MM.1S (cell line): ENCODE measurements at regions not wholly inside any gene's neighbourhood (a gene's known extent, or its start where the extent isn't known, plus 50 kb on each side); places are given as distances from the start of the nearest gene placed in this dataset.
"Not testable (repeated sequence)": the region's sequence is repeated elsewhere in the genome, so short reads cannot be mapped to it uniquely, and the experiment has no call there.

ENCODE experiments used
- DNase-seq: peaks from one replicate; pipeline ENCODE4 v3.0.0-alpha.2; 2015
- H2AFZ ChIP-seq: fragments of 300-600 bp; sonication (generic); 2 replicates; pipeline ENCODE4 v1.6.0; 2016; ENCODE audit warnings: antibody characterized with exemption, low read length
- H3F3A ChIP-seq: fragments of 300-600 bp; sonication (generic); 2 replicates; pipeline ENCODE4 v1.6.1; 2016; ENCODE audit warnings: mild to moderate bottlenecking, antibody characterized with exemption, low read length, moderate library complexity, mixed read lengths; ENCODE audit not compliant: insufficient read depth
- H3K27ac ChIP-seq: fragments of 300-600 bp; sonication (generic); 2 replicates; pipeline ENCODE4 v1.5.1; 2016; ENCODE audit warnings: mild to moderate bottlenecking, low read length
- H3K27me3 ChIP-seq: fragments of 300-600 bp; sonication (generic); replicated peaks from 2 replicates; pipeline ENCODE4 v1.6.0; 2016; ENCODE audit warnings: low read length; ENCODE audit not compliant: insufficient read depth
- H3K36me3 ChIP-seq: fragments of 300-600 bp; sonication (generic); replicated peaks from 2 replicates; pipeline ENCODE4 v1.6.1; 2016; ENCODE audit warnings: mild to moderate bottlenecking, low read length, mixed read lengths; ENCODE audit not compliant: insufficient read depth
- H3K4me1 ChIP-seq: fragments of 300-600 bp; sonication (generic); 2 replicates; pipeline ENCODE4 v1.6.1; 2016; ENCODE audit warnings: low read length, mixed read lengths
- H3K4me2 ChIP-seq: fragments of 300-600 bp; sonication (generic); 2 replicates; pipeline ENCODE4 v1.6.0; 2016; ENCODE audit warnings: low read depth, low read length
- H3K4me3 ChIP-seq: fragments of 300-600 bp; sonication (generic); 2 replicates; pipeline ENCODE4 v1.5.1; 2016; ENCODE audit warnings: low read length, mixed read lengths
- H3K79me2 ChIP-seq: fragments of 300-600 bp; sonication (generic); 2 replicates; pipeline ENCODE4 v1.6.1; 2016; ENCODE audit warnings: mixed run types, low read length, mixed read lengths
- H3K9ac ChIP-seq: fragments of 300-600 bp; sonication (generic); 2 replicates; pipeline ENCODE4 v1.6.1; 2016; ENCODE audit warnings: low read length, mixed read lengths
- H3K9me2 ChIP-seq: fragments of 300-600 bp; sonication (generic); replicated peaks from 2 replicates; pipeline ENCODE4 v1.6.1; 2016; ENCODE audit warnings: mild to moderate bottlenecking, low read length, mixed read lengths; ENCODE audit not compliant: insufficient read depth
- H3K9me3 ChIP-seq: fragments of 300-600 bp; sonication (generic); replicated peaks from 2 replicates; pipeline ENCODE4 v1.6.1; 2016; ENCODE audit warnings: mild to moderate bottlenecking, low read length, mixed read lengths; ENCODE audit not compliant: insufficient read depth
- H4K20me1 ChIP-seq: fragments of 300-600 bp; sonication (generic); 2 replicates; pipeline ENCODE4 v1.6.1; 2016; ENCODE audit warnings: mild to moderate bottlenecking, low read length, moderate library complexity, mixed read lengths; ENCODE audit not compliant: insufficient read depth
- EZH2 ChIP-seq: fragments of 300-600 bp; sonication (generic); optimal IDR thresholded peaks from 2 replicates; pipeline ENCODE3; 2017; ENCODE audit warnings: low read depth, mild to moderate bottlenecking, antibody characterized with exemption, low read length, mixed read lengths
- EZH2phosphoT487 ChIP-seq: fragments of 300-600 bp; sonication (generic); IDR thresholded peaks from 2 replicates; pipeline ENCODE4 v1.6.1; 2018; ENCODE audit warnings: antibody characterized with exemption, low read length
- TF ChIP-seq, protein P1 (sequence below): fragments of 300-600 bp; sonication (generic); IDR thresholded peaks from 2 replicates; pipeline ENCODE4 v1.5.1; 2016; ENCODE audit warnings: antibody characterized with exemption, low read length, mixed read lengths

DNA sequence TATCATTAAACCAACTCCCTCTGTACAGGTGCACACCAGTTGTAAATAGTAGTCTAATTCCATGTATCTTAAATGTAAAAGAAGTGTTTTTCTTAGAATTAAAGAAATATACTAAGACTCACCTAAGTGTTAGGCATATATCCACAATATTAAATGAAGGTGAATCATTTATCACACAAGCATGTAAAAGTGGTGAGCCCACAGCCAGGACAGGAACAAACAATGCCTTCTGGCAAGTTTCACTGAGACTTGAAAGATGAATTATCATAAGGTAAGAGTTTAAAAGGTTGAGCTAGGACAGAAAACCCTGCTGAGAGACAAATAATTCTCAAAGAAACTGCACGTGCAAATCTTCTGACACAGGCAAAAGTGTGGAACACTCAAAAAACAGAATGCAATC, 832.5 kb downstream of the TAF11L14 start:
- no peak overlapping the region for H3K4me2 ChIP-seq
- H3K9me2 ChIP-seq, result no peaks in the 10 kb centered on the region
- no peaks in the 10 kb centered on the region for H3K79me2 ChIP-seq
- no peak overlapping the region for H2AFZ ChIP-seq
- H3K9me3 ChIP-seq, result no peaks in the 10 kb centered on the region
- no peaks in the 10 kb centered on the region for H3F3A ChIP-seq
- no peak overlapping the region for H3K9ac ChIP-seq
- no peak overlapping the region for H3K4me3 ChIP-seq
- no peak for TF ChIP-seq EZH2phosphoT487
- no peak for TF ChIP-seq EZH2
- TF ChIP-seq, protein P1, sequence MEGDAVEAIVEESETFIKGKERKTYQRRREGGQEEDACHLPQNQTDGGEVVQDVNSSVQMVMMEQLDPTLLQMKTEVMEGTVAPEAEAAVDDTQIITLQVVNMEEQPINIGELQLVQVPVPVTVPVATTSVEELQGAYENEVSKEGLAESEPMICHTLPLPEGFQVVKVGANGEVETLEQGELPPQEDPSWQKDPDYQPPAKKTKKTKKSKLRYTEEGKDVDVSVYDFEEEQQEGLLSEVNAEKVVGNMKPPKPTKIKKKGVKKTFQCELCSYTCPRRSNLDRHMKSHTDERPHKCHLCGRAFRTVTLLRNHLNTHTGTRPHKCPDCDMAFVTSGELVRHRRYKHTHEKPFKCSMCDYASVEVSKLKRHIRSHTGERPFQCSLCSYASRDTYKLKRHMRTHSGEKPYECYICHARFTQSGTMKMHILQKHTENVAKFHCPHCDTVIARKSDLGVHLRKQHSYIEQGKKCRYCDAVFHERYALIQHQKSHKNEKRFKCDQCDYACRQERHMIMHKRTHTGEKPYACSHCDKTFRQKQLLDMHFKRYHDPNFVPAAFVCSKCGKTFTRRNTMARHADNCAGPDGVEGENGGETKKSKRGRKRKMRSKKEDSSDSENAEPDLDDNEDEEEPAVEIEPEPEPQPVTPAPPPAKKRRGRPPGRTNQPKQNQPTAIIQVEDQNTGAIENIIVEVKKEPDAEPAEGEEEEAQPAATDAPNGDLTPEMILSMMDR, result no peak
- no peak overlapping the region for H3K27ac ChIP-seq
- H3K4me1 ChIP-seq, result no peaks in the 10 kb centered on the region
- H3K36me3 ChIP-seq, result no peaks in the 10 kb centered on the region
- H3K27me3 ChIP-seq, result no peaks in the 10 kb centered on the region
- DNase-seq, result no peak
- no peaks in the 10 kb centered on the region for H4K20me1 ChIP-seq

DNA sequence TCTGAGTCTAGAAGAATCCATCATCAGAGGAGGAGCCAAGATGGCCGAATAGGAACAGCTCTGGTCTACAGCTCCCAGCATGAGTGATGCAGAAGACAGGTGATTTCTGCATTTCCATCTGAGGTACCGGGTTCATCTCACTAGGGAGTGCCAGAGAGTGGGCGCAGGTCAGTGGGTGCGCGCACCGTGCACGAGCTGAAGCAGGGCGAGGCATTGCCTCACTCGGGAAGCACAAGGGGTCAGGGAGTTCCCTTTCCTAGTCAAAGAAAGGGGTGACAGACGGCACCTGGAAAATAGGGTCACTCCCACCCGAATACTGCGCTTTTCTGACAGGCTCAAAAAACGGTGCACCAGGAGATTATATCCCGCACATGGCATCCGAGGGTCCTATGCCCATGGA, 837.5 kb downstream of the TAF11L14 start:
- not testable (repeated sequence) for H3F3A ChIP-seq, H3K27me3 ChIP-seq, H3K4me2 ChIP-seq, H4K20me1 ChIP-seq, H3K4me1 ChIP-seq, DNase-seq, H3K4me3 ChIP-seq, H3K36me3 ChIP-seq, H2AFZ ChIP-seq, H3K9me2 ChIP-seq, H3K9me3 ChIP-seq, H3K9ac ChIP-seq, H3K79me2 ChIP-seq, H3K27ac ChIP-seq

DNA sequence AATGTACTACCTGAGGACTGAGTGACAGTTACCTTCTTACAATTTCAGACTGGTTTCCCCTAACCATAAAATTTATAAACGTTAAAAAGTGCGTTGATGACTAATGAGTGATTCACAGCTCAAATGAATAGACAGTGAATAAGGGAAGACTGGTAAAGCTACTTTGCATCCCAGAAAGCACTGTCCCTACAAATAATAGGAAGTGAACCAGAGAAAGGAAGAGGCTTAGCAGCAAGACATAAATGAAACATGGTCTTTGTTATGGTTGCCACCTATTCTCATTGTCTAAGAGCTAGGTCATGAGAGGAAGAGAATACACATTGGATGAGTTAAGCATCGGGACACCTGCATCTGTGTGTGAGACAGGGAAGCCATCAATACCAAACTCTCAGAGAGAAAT, 849.2 kb downstream of the TAF11L14 start:
- DNase-seq, result no peak
- Histone ChIP-seq H3K4me2 (no peak overlapping the region), H3K4me1 (no peaks in the 10 kb centered on the region; the same call in 1 of the 2 replicates)

GRCh38 chr5:18487928-18488480, 853.7 kb downstream of the TAF11L14 start:
- H3K4me3 ChIP-seq, result no peak overlapping the region
- H3K4me2 ChIP-seq, result no peak overlapping the region
- no peaks in the 10 kb centered on the region for H3K9me2 ChIP-seq
- no peak overlapping the region for H3K9ac ChIP-seq
- DNase-seq, result no peak
- no peaks in the 10 kb centered on the region; the same call in 1 of the 2 replicates for H3K4me1 ChIP-seq
- TF ChIP-seq, protein P1, result no peak
- no peak for TF ChIP-seq EZH2phosphoT487
- TF ChIP-seq EZH2, result no peak
- H2AFZ ChIP-seq, result no peak overlapping the region
- H3K36me3 ChIP-seq, result no peaks in the 10 kb centered on the region
- H3K27me3 ChIP-seq, result no peaks in the 10 kb centered on the region
- H3K27ac ChIP-seq, result no peak overlapping the region
- no peaks in the 10 kb centered on the region for H3K79me2 ChIP-seq
- no peaks in the 10 kb centered on the region for H3K9me3 ChIP-seq
- no peaks in the 10 kb centered on the region for H3F3A ChIP-seq
- H4K20me1 ChIP-seq, result no peaks in the 10 kb centered on the region

More for the DNA sequence above, 849.2 kb downstream of the TAF11L14 start:
- Histone ChIP-seq H2AFZ (no peak overlapping the region), H3K79me2 (no peaks in the 10 kb centered on the region), H3K9me2 (no peaks in the 10 kb centered on the region), H3K9ac (no peak overlapping the region), H3K36me3 (no peaks in the 10 kb centered on the region), H3K9me3 (no peaks in the 10 kb centered on the region), H3K27ac (no peak overlapping the region), H4K20me1 (no peaks in the 10 kb centered on the region), H3F3A (no peaks in the 10 kb centered on the region), H3K4me3 (no peak overlapping the region), H3K27me3 (no peaks in the 10 kb centered on the region)
- no peak for TF ChIP-seq EZH2phosphoT487
- TF ChIP-seq, protein P1, result no peak
- no peak for TF ChIP-seq EZH2
